H1 (cell line): ENCODE measurements at regions not wholly inside any gene's neighbourhood (a gene's known extent, or its start where the extent isn't known, plus 50 kb on each side); places are given as distances from the start of the nearest gene placed in this dataset.

Experiments
- CTCF ChIA-PET: fragments of 300-600 bp; sonication (Branson Sonifier 250); formaldehyde crosslinking; loops from one replicate; lab custom pipeline; 2021; ENCODE audit not compliant: partially characterized antibody; lab: Charles Lee
- POLR2A ChIA-PET: fragments of 300-600 bp; sonication (Branson Sonifier 250); formaldehyde crosslinking; loops from one replicate; lab custom pipeline; 2021; ENCODE audit warnings: inconsistent platforms; ENCODE audit not compliant: partially characterized antibody; lab: Charles Lee
- DNase-seq, 2 experiments: peaks; one replicate each; pipeline versions ENCODE4 v3.0.0 to v3.0.0-alpha.2; 2010 to 2022; ENCODE audit warnings: low spot score in 2 of 2, low read depth in 1 of 2, mixed read lengths in 1 of 2
- FAIRE-seq: peaks from 2 replicates; lab custom pipeline; 2011; peaks lifted over from hg19 to GRCh38; lab: Jason Lieb, UNC
- H2AFZ ChIP-seq: 2 replicates; pipeline ENCODE4 v1.8.1; 2012; ENCODE audit warnings: low read length, inconsistent platforms
- H2AK5ac ChIP-seq: 2 replicates; pipeline ENCODE4 v1.6.1; 2013; ENCODE audit warnings: low read depth, low read length
- H2BK120ac ChIP-seq: replicated peaks from 2 replicates; pipeline ENCODE3; 2013; ENCODE audit warnings: low read depth, low read length, inconsistent platforms
- H2BK12ac ChIP-seq: 2 replicates; pipeline ENCODE4 v1.6.1; 2013; ENCODE audit warnings: low read depth, low read length
- H2BK15ac ChIP-seq: 2 replicates; pipeline ENCODE4 v1.6.1; 2013; ENCODE audit warnings: low read length
- H2BK20ac ChIP-seq: 2 replicates; pipeline ENCODE4 v1.6.1; 2013; ENCODE audit warnings: low read length
- H2BK5ac ChIP-seq: 2 replicates; pipeline ENCODE4 v1.6.1; 2013; ENCODE audit warnings: low read depth, low read length
- H3K14ac ChIP-seq: 2 replicates; pipeline ENCODE4 v1.6.1; 2013; ENCODE audit warnings: inconsistent platforms; ENCODE audit not compliant: insufficient read length
- H3K18ac ChIP-seq: 2 replicates; pipeline ENCODE4 v1.6.1; 2013; ENCODE audit warnings: low read length; ENCODE audit errors: extremely low read depth
- H3K23ac ChIP-seq: 2 replicates; pipeline ENCODE4 v1.6.1; 2013; ENCODE audit warnings: inconsistent platforms; ENCODE audit not compliant: insufficient read length
- H3K23me2 ChIP-seq: 2 replicates; pipeline ENCODE4 v1.6.1; 2013; ENCODE audit warnings: low read depth, low read length
- H3K27ac ChIP-seq: 2 replicates; pipeline ENCODE4 v1.6.1; 2011; ENCODE audit warnings: low read depth, low read length, inconsistent platforms
- H3K27me3 ChIP-seq, 4 experiments: replicated peaks in 1 of 4; 1 replicate in 1 of 4; 2 replicates in 3 of 4; pipeline versions ENCODE4 v1.6.1 to v1.8.1; 2011 to 2013; ENCODE audit warnings: low read length in 3 of 4, mild to moderate bottlenecking in 3 of 4, inconsistent platforms in 2 of 4, mixed read lengths in 2 of 4, moderate library complexity in 1 of 4; ENCODE audit not compliant: control insufficient read depth in 3 of 4, insufficient read depth in 3 of 4; ENCODE audit errors: extremely low read depth in 1 of 4
- H3K36me3 ChIP-seq, 4 experiments: 2 replicates each; pipeline versions ENCODE4 v1.6.1 to v1.8.1; 2011 to 2013; ENCODE audit warnings: mild to moderate bottlenecking in 4 of 4, low read length in 3 of 4, moderate library complexity in 2 of 4, control low read depth in 1 of 4, inconsistent platforms in 1 of 4; ENCODE audit not compliant: insufficient read depth in 4 of 4, control insufficient read depth in 2 of 4
- H3K4ac ChIP-seq: replicated peaks from 2 replicates; pipeline ENCODE3; 2013; ENCODE audit warnings: low read length, low read depth, mixed read lengths, inconsistent platforms; ENCODE audit not compliant: insufficient read length
- H3K4me1 ChIP-seq, 4 experiments: replicated peaks in 1 of 4; 1 replicate in 1 of 4; 2 replicates in 3 of 4; pipeline versions ENCODE4 v1.6.1 to v1.8.1; 2011 to 2013; ENCODE audit warnings: low read length in 3 of 4, inconsistent platforms in 2 of 4, mixed read lengths in 1 of 4; ENCODE audit not compliant: insufficient read depth in 4 of 4, control insufficient read depth in 3 of 4
- H3K4me2 ChIP-seq, 2 experiments: 2 replicates each; pipeline versions ENCODE4 v1.6.1 to v1.8.1; 2011 to 2013; ENCODE audit warnings: low read depth in 2 of 2, low read length in 2 of 2, control low read depth in 1 of 2, inconsistent platforms in 1 of 2, mild to moderate bottlenecking in 1 of 2; ENCODE audit not compliant: insufficient read depth in 1 of 2
- H3K4me3 ChIP-seq, 4 experiments: fragments of 200-600, 300-600 bp in 1 of 4; sonication (generic), shearing (Covaris generic), sonication (Bioruptor Twin) in 1 of 4; 2 replicates each; pipeline versions ENCODE4 v1.5.1 to v1.8.1; 2011 to 2016; ENCODE audit warnings: low read length in 4 of 4, low read depth in 3 of 4, control low read depth in 2 of 4, inconsistent platforms in 2 of 4, mild to moderate bottlenecking in 2 of 4, mixed read lengths in 1 of 4, moderate library complexity in 1 of 4; ENCODE audit not compliant: insufficient read depth in 2 of 4; ENCODE audit errors: extremely low read depth in 1 of 4
- H3K56ac ChIP-seq: replicated peaks from 2 replicates; pipeline ENCODE3; 2013; ENCODE audit warnings: low read depth, mild to moderate bottlenecking, mixed read lengths, low read length, inconsistent platforms; ENCODE audit not compliant: insufficient read length
- H3K79me1 ChIP-seq: 2 replicates; pipeline ENCODE4 v1.6.1; 2013; ENCODE audit warnings: low read depth, low read length, control low read depth
- H3K79me2 ChIP-seq, 2 experiments: 2 replicates each; pipeline versions ENCODE4 v1.6.1 to v1.8.1; 2012 to 2013; ENCODE audit warnings: low read length in 2 of 2, mild to moderate bottlenecking in 2 of 2, inconsistent platforms in 1 of 2; ENCODE audit not compliant: insufficient read depth in 2 of 2, control insufficient read depth in 1 of 2
- H3K9ac ChIP-seq, 4 experiments: replicated peaks in 1 of 4; 1 replicate in 1 of 4; 2 replicates in 3 of 4; pipeline versions ENCODE4 v1.6.1 to v1.8.1; 2011 to 2013; ENCODE audit warnings: low read depth in 3 of 4, low read length in 3 of 4, control low read depth in 2 of 4, mild to moderate bottlenecking in 2 of 4, moderate library complexity in 2 of 4, inconsistent platforms in 1 of 4; ENCODE audit errors: extremely low read depth in 1 of 4
- H3K9me3 ChIP-seq, 2 experiments: 2 replicates each; pipeline versions ENCODE4 v1.6.1 to v1.8.1; 2012 to 2013; ENCODE audit warnings: mild to moderate bottlenecking in 2 of 2, moderate library complexity in 2 of 2, control low read depth in 1 of 2, inconsistent platforms in 1 of 2, low read depth in 1 of 2, low read length in 1 of 2, mixed read lengths in 1 of 2; ENCODE audit not compliant: insufficient read depth in 2 of 2
- H4K20me1 ChIP-seq, 2 experiments: replicated peaks in 1 of 2; 2 replicates each; pipeline versions ENCODE3 to v1.8.1; 2011 to 2013; ENCODE audit warnings: inconsistent platforms in 2 of 2, low read length in 2 of 2, mild to moderate bottlenecking in 1 of 2; ENCODE audit not compliant: insufficient read depth in 2 of 2, control insufficient read depth in 1 of 2
- H4K5ac ChIP-seq: 2 replicates; pipeline ENCODE4 v1.6.1; 2013; ENCODE audit warnings: low read length, low read depth, mixed read lengths, inconsistent platforms; ENCODE audit not compliant: insufficient read length
- H4K8ac ChIP-seq: 2 replicates; pipeline ENCODE4 v1.8.0; 2013; ENCODE audit warnings: mild to moderate bottlenecking, moderate library complexity, low read length, inconsistent platforms; ENCODE audit not compliant: insufficient read depth; ENCODE audit errors: extremely low read depth
- H4K91ac ChIP-seq: replicated peaks from 2 replicates; pipeline ENCODE3; 2013; ENCODE audit warnings: low read length, mixed read lengths, inconsistent platforms; ENCODE audit not compliant: insufficient read length
- BACH1 ChIP-seq: IDR thresholded peaks from 2 replicates; pipeline ENCODE4 v1.6.1; 2012; ENCODE audit warnings: low read length, improper control_type of control experiment
- CBX8 ChIP-seq: fragments of 300-800, 300-1000 bp; sonication (generic); IDR thresholded peaks from 2 replicates; pipeline ENCODE4 v1.7.1; 2016; ENCODE audit warnings: low read depth, low read length, borderline replicate concordance
- CHD1 ChIP-seq: IDR thresholded peaks from 2 replicates; pipeline ENCODE4 v1.6.1; 2012; ENCODE audit warnings: low read depth, low read length, improper control_type of control experiment
- EZH2 ChIP-seq: fragments of 200-600 bp; sonication (generic); IDR thresholded peaks from 2 replicates; pipeline ENCODE4 v1.7.1; 2012; ENCODE audit warnings: low read depth, mild to moderate bottlenecking, moderate library complexity, low read length, inconsistent platforms; ENCODE audit not compliant: severe bottlenecking
- MAFK ChIP-seq: IDR thresholded peaks from 2 replicates; pipeline ENCODE4 v1.6.1; 2012; ENCODE audit warnings: low read depth, mild to moderate bottlenecking, improper control_type of control experiment, low read length
- NANOG ChIP-seq: IDR thresholded peaks from 2 replicates; pipeline ENCODE4 v1.6.1; 2011; ENCODE audit warnings: low read length, low read depth, mild to moderate bottlenecking, inconsistent platforms; ENCODE audit not compliant: insufficient read depth, poor library complexity, severe bottlenecking
- SAP30 ChIP-seq: fragments of 300-600 bp; sonication (generic); IDR thresholded peaks from 2 replicates; pipeline ENCODE4 v1.7.1; 2012; ENCODE audit warnings: low read length, moderate library complexity, mild to moderate bottlenecking, inconsistent platforms; ENCODE audit not compliant: insufficient read depth, insufficient replicate concordance
- SIRT6 ChIP-seq: IDR thresholded peaks from one replicate; pipeline ENCODE4 v1.7.1; 2012; ENCODE audit warnings: low read length, inconsistent platforms
- WGBS, 2 experiments: shearing (Covaris generic) in 1 of 2; methylation state at CpG; one replicate each; pipeline versions ENCODE4 v1.1.6 to v1.1.7; 2013 to 2015; ENCODE audit warnings: low lambda C conversion rate in 2 of 2, mixed read lengths in 2 of 2, inconsistent platforms in 1 of 2, low coverage in 1 of 2, missing lambda C conversion rate in 1 of 2; ENCODE audit not compliant: insufficient replicate concordance in 2 of 2, insufficient coverage in 1 of 2, insufficient read length in 1 of 2; ENCODE audit errors: extremely low coverage in 1 of 2, missing lambda C conversion rate in 1 of 2; 5-methylcytosine and 5-hydroxymethylcytosine counted together

DNA sequence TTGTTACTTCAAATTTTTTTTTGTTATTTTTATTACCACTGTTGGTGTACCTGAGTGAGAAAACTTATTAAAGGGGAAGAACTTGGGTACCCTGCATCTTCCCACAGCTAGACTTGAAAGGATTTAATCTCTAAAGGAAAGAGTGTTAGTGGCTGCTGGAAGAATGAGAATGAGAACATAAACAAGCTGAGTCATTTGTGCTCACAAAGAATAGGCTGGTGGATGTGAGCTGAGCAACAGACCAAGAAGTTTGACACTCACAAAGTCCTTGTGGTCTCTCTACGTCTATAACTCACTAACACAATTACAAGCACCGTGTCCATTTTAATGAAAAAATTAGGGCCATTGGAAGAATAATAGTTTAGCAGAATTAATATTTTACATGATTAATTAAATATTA, 217.6 kb upstream of the ANO5 start:
- Histone ChIP-seq H3K79me1 (no peaks in the 10 kb centered on the region), H3K23ac (no peak overlapping the region), H3K27me3 (no peaks in the 10 kb centered on the region), H4K91ac (no peak overlapping the region), H3K4me1 (peaks cover 0 to 7% (median 0%) of the 10 kb centered on the region in 4 experiments; a peak in 3 of 7 replicates), H3K14ac (no peak overlapping the region), H3K4me2 (no peak overlapping the region), H2BK12ac (no peak overlapping the region), H4K5ac (no peak overlapping the region), H3K4me3 (no peak overlapping the region), H2BK15ac (no peak overlapping the region), H4K20me1 (no peaks in the 10 kb centered on the region), H3K23me2 (no peaks in the 10 kb centered on the region), H3K9me3 (no peaks in the 10 kb centered on the region), H3K4ac (no peak overlapping the region), H3K18ac (no peak overlapping the region), H2BK120ac (no peak overlapping the region), H2BK5ac (no peak overlapping the region), H4K8ac (no peak overlapping the region), H3K79me2 (no peaks in the 10 kb centered on the region), H2BK20ac (no peak overlapping the region), H3K27ac (no peak overlapping the region), H3K56ac (no peak overlapping the region), H2AFZ (no peak overlapping the region), H2AK5ac (no peak overlapping the region), H3K36me3 (no peaks in the 10 kb centered on the region), H3K9ac (no peak overlapping the region)
- POLR2A ChIA-PET, result no interaction called here
- CTCF ChIA-PET, result interaction anchor here (1.2 kb wide), 1 partner anchor 11 kb away, joined by 4 read pairs; no protein-coding TSS in a partner anchor
- DNase-seq, result no peak
- 45% methylated on average over 2 of the region's 2 CpGs; no CpG with 5 or more reads in 1 of the 2 experiments for WGBS, 2 experiments
- FAIRE-seq, result no peak
- 0 out of 2 replicates have a peak, but pooled peaks have one; percentile 43 for TF ChIP-seq BACH1
- no peak for TF ChIP-seq CHD1
- TF ChIP-seq NANOG, result no peak
- TF ChIP-seq SIRT6, result no peak
- no peak for TF ChIP-seq CBX8
- no peak for TF ChIP-seq SAP30
- TF ChIP-seq EZH2, result no peak
- TF ChIP-seq MAFK, result peak; percentile 36; the same call in 1 of the 2 replicates
